HG02973 (cell line): ENCODE measurements at regions not wholly inside any gene's neighbourhood (a gene's known extent, or its start where the extent isn't known, plus 50 kb on each side); places are given as distances from the start of the nearest gene placed in this dataset.
A peak's percentile ranks its signal among the peaks of the same experiment; 100 is the strongest.
"Not testable (repeated sequence)": the region's sequence is repeated elsewhere in the genome, so short reads cannot be mapped to it uniquely, and the experiment has no call there.

Experiments
- ATAC-seq: cut with Tn5 transposase; IDR thresholded peaks from one replicate; pipeline ENCODE4 v1.9.1; 2021; ENCODE audit warnings: moderate library complexity; ENCODE audit not compliant: unreplicated experiment

GRCh38 chr5:93682471-93683404 lies 58.7 kb downstream of the POU5F2 start:
- ATAC-seq = not testable (repeated sequence)

- no peak for ATAC-seq
These were observed 60.0 kb downstream of the POU5F2 start for GRCh38 chr5:93681432-93681831.

- ATAC-seq = no peak
These were observed 64.0 kb downstream of the POU5F2 start for GRCh38 chr5:93677359-93677891.

- ATAC-seq = no peak
These were observed 64.7 kb downstream of the POU5F2 start for GRCh38 chr5:93676704-93677103.

GRCh38 chr5:93675460-93676450 lies 65.6 kb downstream of the POU5F2 start:
- ATAC-seq = peak; percentile 58

GRCh38 chr5:93674866-93675459 lies 66.4 kb downstream of the POU5F2 start:
- ATAC-seq = peak; percentile 75

- no peak for ATAC-seq
These were observed 67.3 kb downstream of the POU5F2 start for GRCh38 chr5:93674138-93674537.

- no peak for ATAC-seq
These were observed 68.0 kb downstream of the POU5F2 start for GRCh38 chr5:93673316-93673954.

- no peak for ATAC-seq
These were observed 75.8 kb downstream of the POU5F2 start for GRCh38 chr5:93665648-93666047.

- no peak for ATAC-seq
These were observed 77.7 kb downstream of the NR2F1 start for GRCh38 chr5:93660677-93661076.

- no peak for ATAC-seq
These were observed 75.0 kb downstream of the NR2F1 start for GRCh38 chr5:93658044-93658443.

GRCh38 chr5:93654676-93655075 lies 71.7 kb downstream of the NR2F1 start:
- no peak for ATAC-seq

- no peak for ATAC-seq
These were observed 70.7 kb downstream of the NR2F1 start for GRCh38 chr5:93653716-93654115.

GRCh38 chr5:93649234-93649900 lies 66.3 kb downstream of the NR2F1 start:
- ATAC-seq = no peak

- ATAC-seq = no peak
These were observed 61.7 kb downstream of the NR2F1 start for GRCh38 chr5:93644760-93645159.
